Endometrium (tissue), 2 donors: ENCODE measurements at regions not wholly inside any gene's neighbourhood (a gene's known extent, or its start where the extent isn't known, plus 50 kb on each side); places are given as distances from the start of the nearest gene placed in this dataset.
"Not testable (repeated sequence)": the region's sequence is repeated elsewhere in the genome, so short reads cannot be mapped to it uniquely, and the experiment has no call there.

Source experiments
- FAIRE-seq: peaks from 2 replicates; lab custom pipeline; 2012; peaks lifted over from hg19 to GRCh38; lab: Jason Lieb, UNC
- donor health status: control.
- donor health status: control.

DNA sequence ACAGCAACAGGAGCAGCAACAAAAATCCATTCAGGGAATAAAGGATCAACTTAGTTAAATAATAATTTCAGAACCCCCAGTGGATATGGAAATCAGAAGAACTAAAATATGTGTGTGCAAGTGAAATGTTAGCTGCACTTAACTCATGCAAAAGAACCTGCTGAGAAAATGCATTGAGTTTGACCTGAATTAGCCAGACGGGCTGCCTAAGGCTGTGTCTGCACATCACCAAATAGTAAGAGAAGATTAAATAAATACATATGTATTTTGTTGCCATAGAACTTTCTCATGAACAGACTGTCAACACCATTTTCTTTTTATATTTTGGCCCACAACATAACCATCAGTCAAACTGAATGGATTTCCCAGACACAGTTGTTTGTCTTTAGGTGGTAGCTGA lies 262.0 kb upstream of the PIK3C3 start:
- FAIRE-seq: no peak

GRCh38 chr18:41690332-41691127 lies 264.5 kb upstream of the PIK3C3 start:
- FAIRE-seq: no peak

DNA sequence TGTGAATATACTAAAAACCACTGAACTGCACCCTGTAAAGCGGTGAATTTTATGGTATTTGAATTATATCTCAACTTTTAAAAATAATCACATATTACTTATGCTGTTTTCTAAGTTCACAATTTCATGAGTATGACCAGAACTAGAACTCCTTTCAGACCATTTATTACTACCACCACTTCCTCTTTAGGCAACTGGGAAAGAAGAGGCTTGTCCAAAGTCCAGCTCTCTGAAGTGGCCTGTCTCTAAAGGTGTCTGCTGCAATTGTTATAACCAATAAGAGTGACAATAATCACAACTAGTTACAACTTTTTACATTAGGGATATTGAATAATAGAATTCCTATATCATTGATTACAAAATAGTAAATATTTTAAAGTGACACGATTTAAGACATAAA lies 267.9 kb upstream of the PIK3C3 start:
- FAIRE-seq: no peak

- FAIRE-seq: no peak
Measured at GRCh38 chr18:41681138-41681880, 273.7 kb upstream of the PIK3C3 start.

DNA sequence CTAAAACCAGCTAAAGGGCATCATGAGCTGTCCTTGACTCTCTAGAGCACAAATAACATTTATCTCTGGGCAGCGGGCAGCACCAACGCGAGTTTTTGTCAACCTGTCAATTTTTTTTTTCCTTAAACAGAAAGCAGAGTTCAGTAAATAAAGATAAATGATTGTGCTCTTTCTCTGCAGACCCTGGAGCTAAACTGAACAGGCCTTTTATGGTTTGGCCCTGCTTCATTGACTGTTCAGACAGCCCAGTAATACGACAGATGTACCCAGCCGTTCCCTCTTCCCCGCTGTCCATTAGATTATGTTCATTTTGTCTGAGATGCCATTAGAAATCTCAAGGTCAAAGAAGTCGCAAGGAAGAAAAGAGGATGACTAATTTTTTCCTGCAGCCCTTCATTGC lies 280.5 kb upstream of the PIK3C3 start:
- FAIRE-seq: no peak

DNA sequence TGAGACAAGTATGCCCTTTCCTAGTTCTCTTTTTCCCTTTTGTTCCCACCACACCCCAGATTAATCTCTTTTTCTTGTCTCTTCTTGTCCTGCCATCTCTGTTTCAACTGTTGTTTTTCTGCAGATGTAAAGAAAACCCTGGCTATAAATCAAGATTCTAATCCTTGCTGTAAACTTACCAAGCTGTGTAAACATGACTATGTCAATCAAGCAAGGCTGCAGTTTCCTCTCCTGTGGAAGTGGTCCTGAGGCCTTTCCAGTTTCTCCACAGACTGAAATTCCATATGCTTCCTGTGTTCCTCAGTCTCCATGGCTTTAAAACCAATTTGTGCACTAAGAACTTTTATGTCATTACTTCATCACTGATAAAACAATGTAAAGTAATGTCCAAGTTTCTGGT lies 288.8 kb upstream of the PIK3C3 start:
- no peak for FAIRE-seq

DNA sequence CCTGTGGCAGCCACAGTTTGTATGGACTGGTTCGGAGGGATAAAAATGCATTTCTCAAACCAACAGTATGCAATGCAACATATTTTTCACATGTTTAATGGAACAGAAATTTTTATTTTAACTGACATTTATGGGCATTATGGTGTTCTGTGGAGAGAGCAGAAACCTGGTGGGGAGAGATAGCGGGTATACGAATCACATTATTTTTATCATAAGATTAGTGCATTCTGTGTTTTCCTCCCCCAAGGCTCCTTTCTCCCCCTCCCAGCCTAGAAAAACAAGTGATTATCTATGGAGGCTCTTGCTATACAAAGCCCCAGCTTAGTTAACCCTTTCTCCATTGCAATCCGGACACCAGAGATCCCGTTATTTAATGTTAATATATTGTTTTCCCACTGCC lies 289.8 kb upstream of the PIK3C3 start:
- no peak for FAIRE-seq

DNA sequence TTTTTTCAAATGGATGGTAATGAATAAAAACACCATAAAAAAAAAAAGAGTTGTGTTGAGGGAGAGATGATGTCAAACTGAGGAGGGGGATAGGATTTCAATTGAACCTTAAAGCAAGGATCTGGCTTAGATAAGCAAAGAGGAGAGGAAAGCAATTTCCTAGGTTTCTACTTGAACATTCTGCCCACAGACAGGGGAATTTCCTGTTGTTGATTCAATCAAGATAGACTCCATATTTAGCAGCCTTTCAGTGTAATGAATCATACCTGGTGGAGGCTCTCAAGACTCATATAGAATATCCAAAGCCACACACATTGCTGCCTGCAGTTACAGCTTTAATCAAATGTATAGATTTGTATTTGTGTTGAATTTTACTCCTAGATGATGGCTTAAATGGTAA lies 294.4 kb upstream of the PIK3C3 start:
- FAIRE-seq: no peak

- no peak for FAIRE-seq
Measured at GRCh38 chr18:41659438-41660130, 295.4 kb upstream of the PIK3C3 start.

GRCh38 chr18:41657189-41657588 lies 297.8 kb upstream of the PIK3C3 start:
- FAIRE-seq: no peak

DNA sequence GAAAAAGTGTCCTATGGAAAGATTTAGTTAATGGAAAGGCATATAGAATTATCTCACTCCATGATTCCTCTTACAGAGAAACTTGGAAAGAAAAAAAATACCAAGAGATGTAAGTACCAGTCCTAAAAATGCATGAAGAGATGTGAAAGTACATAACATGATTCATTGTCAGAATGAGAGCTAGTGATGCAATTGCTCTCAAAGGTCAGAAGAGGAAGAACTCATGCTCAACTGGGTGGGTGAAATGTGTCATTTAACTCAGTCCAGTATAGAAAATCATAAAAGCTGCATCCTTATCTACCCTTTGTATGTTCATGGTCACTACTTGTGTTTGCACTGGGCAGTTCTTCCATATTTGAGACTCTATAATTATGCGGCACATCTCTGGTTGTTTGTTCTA lies 300.0 kb upstream of the PIK3C3 start:
- FAIRE-seq: no peak

DNA sequence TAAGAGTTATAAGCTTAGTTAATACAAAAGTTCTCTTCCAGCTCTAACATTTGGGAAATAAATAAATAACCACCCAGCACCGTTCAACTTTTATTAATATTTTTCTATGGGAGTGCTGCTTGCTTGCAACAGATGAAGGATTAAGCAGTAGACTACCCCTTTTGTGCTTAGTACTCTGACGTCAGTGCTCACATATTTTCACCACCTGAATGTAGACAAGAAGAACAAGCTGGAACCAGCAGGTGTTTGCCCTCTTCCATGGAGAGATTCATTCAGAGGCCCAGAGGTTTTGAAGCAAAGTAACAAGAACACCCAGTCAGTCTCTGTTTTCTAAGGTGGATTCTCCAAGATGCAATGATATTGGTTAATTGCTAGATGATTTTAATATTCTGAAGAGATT lies 307.1 kb upstream of the PIK3C3 start:
- FAIRE-seq: no peak

GRCh38 chr18:41646915-41647620 lies 308.0 kb upstream of the PIK3C3 start:
- no peak for FAIRE-seq

DNA sequence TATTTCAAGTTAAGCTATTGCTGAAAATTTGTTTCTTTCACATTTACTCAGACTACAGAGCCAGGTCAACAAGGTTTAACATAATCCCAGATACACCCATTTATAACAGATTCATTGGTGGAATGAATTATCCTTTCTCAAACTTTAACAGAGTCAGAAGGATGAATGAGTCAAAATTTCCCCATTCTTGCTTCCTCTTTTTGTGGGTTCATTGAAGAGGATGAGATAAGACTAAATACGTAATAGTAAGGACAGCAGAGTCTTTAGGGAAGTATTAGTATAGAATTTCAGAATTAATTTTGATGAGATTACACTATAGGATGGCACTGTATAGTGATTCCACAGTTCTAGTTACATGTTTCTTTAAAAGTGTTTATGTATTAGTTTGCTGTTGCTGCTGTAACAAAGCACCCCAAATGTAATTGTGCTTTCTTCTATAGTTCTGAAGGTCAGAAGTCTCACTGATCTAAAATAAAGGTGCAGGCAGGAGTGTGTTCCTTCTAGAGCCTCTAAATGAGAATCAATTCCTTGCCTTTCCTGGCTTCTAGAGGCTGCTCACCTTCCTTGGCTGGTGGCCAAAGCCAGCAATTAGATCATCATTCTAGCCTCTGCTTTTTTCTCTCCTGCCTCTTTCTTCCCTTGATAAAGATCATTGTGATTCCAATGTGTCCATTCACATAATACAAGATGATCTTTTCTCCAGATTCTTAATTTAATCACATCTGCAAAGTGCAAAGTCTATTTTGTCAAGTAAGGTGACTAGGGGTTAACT lies 309.3 kb upstream of the PIK3C3 start:
- FAIRE-seq: no peak

- no peak for FAIRE-seq
Measured at GRCh38 chr18:41644466-41644865, 310.6 kb upstream of the PIK3C3 start.

DNA sequence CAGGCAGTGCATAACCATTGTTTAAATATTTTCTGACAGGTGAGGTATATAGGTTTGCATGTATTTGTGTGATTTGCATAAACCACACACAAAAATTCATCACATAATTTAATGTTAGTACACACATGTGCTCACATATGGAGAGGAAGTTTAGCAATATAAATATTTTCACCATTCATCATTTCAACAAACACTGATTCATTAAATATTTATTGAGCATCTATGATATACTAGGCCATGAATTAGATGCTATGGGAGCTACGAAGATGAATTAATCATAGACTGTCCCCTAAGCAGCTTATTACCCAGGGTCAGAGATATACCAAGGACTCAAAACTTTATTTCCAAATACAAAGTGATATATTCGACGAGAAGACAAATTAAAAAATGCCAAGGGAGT lies 311.6 kb upstream of the PIK3C3 start:
- no peak for FAIRE-seq

DNA sequence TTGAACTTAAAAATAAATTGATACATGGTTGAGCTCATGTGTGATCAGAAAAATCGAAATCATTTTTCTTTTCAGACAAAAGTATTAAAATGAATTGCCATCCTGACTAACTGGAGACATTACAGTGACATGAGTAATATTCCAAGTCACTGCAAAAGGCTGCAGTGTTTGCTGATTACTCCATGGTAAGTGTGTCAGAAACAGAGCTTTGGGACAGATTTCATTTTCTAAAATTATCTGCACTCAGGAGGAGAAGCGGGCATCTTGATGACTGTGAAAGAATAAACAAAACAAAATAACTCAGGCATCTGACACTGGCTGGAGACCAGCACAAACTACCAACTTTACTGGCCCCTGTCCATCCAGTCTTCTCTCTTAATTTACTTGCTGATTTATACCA lies 312.3 kb upstream of the PIK3C3 start:
- no peak for FAIRE-seq

GRCh38 chr18:41639218-41639617 lies 315.8 kb upstream of the PIK3C3 start:
- FAIRE-seq: no peak

DNA sequence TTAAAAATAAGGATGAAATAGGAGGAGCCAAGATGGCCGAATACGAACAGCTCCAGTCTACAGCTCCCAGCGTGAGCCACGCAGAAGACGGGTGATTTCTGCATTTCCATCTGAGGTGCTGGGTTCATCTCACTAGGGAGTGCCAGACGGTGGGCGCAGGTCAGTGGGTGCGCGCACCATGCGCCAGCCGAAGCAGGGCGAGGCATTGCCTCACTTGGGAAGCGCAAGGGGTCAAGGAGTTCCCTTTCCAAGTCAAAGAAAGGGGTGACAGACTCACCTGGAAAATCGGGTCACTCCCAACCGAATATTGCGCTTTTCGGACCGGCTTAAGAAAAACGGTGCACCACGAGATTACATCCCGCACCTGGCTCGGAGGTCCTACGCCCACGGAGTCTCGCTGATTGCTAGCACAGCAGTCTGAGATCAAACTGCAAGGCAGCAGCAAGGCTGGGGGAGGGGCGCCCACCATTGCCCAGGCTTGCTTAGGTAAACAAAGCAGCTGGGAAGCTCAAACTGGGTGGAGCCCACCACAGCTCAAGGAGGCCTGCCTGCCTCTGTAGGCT lies 323.2 kb upstream of the PIK3C3 start:
- not testable (repeated sequence) for FAIRE-seq

DNA sequence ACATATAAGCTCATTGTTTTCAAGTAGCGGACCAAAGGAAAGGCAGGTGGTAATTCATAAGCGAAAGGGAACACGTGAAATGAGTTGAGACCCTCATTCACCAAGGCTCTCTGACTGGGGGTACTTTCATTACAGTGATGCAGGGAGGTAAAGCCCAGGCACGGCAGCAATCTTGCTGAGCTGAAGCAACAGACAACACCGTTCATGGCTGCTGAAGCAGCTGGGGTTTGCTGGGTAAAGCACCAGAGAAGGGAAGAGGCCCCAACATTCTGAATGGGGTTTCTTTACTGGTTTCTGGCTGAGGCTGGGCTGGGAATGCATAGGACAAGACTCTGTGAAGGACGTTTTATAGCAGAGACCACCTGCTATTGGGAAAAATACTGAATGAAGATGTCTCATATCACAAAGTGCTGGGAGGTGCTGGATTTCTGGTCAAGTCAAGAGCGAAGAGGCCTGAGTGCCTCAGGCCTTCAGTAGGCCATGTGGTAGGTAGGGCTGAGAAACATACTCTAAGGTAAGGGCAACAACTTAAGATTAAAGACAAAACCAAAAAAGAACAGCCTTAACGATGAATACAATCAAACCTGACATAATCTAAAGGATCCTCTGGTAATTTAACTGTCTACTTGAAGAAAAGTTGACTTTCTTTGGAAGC lies 324.7 kb upstream of the PIK3C3 start:
- no peak for FAIRE-seq

DNA sequence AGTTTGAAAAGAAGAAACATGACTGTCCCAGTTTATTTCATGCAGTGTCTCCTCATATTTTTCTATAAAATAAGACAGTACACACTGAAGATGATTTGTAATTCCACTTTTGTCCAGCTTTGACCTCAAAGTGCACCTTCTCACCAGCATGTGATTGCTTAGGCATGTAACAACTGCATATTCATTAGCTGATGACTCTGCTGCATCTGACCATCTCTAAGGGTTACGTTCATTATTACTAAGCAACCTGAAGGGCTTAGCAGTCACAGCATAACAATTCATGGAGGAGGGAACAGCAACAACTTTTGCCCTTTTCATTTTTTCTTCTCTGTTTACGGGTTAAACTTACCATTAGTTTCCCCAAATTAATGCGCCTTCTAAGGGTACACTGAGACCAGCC lies 330.6 kb upstream of the PIK3C3 start:
- no peak for FAIRE-seq
